ENCODE measurements at regions not wholly inside any gene's neighbourhood (a gene's known extent, or its start where the extent isn't known, plus 50 kb on each side); places are given as distances from the start of the nearest gene placed in this dataset.
"Not testable (repeated sequence)": the region's sequence is repeated elsewhere in the genome, so short reads cannot be mapped to it uniquely, and the experiment has no call there.

- Histone ChIP-seq H4K20me1 (ENCODE audit: control insufficient read depth, insufficient read depth, low read length, poor library complexity, severe bottlenecking) (no peaks in the 10 kb centered on the region), H2AFZ (ENCODE audit: insufficient read depth, low read depth, low read length, poor library complexity, severe bottlenecking) (no peak overlapping the region), H3K9ac (ENCODE audit: low read length) (no peak overlapping the region), H3K79me2 (ENCODE audit: control insufficient read depth, insufficient read depth, low read length) (no peaks in the 10 kb centered on the region), H3K36me3 (replicated peaks in 1 of 2; ENCODE audit: control extremely low read depth in 1 of 2, control insufficient read depth in 1 of 2, extremely low read depth in 1 of 2, insufficient read depth in 2 of 2, low read length in 1 of 2) (no peaks in the 10 kb centered on the region), H3K4me1 (ENCODE audit: control insufficient read depth in 2 of 2, insufficient read depth in 2 of 2, low read length in 2 of 2) (no peaks in the 10 kb centered on the region), H3K27me3 (replicated peaks in 1 of 4; ENCODE audit: control extremely low read depth in 1 of 4, control insufficient read depth in 3 of 4, insufficient read depth in 4 of 4, low read length in 3 of 4) (no peaks in the 10 kb centered on the region), H3K27ac (ENCODE audit: low read length in 2 of 2) (no peak overlapping the region), H3K4me2 (replicated peaks; ENCODE audit: low read depth, low read length, poor library complexity, severe bottlenecking) (no peak overlapping the region), H3K4me3 (ENCODE audit: control extremely low read depth in 1 of 5, extremely low read depth in 1 of 5, insufficient read depth in 1 of 5, low read depth in 2 of 5, low read length in 4 of 5) (no peak overlapping the region), H3K9me3 (ENCODE audit: control extremely low read depth in 1 of 3, control insufficient read depth in 2 of 3, insufficient read depth in 1 of 3, low read length in 2 of 3) (peaks cover 0 to 60% (median 0%) of the 10 kb centered on the region in 3 donors)
- peaks cover 10% of the 10 kb centered on the region for H3K9me3 Mint-ChIP-seq (ENCODE audit: insufficient read depth)
- 82% methylated on average over 25 of the region's 25 CpGs for WGBS (ENCODE audit: insufficient coverage)
- no peak for DNase-seq
- no peak overlapping the region for H3K27ac Mint-ChIP-seq
- intact Hi-C loops (cut with micrococcal nuclease) = no loop called here
- POLR2A ChIA-PET = no interaction called here
- TF ChIP-seq CTCF (IDR thresholded peaks at IDR 0.05) = no peak
- TF ChIP-seq EZH2 (IDR thresholded peaks at IDR 0.05; ENCODE audit: borderline replicate concordance, insufficient read depth, low read depth, low read length, poor library complexity, severe bottlenecking) = no peak
- no peaks in the 10 kb centered on the region for H3K27me3 Mint-ChIP-seq
- H3K4me1 Mint-ChIP-seq = no peaks in the 10 kb centered on the region
- ATAC-seq (ENCODE audit: low read depth) = no peak
- CTCF ChIA-PET = no interaction called here
- H3K4me3 Mint-ChIP-seq = no peak overlapping the region
These were observed 769.0 kb upstream of the ALG10B start for GRCh38 chr12:37547611-37548010.

GRCh38 chr12:37548266-37548805 is 768.2 kb upstream of the ALG10B start:
- Histone ChIP-seq H4K20me1 (ENCODE audit: control insufficient read depth, insufficient read depth, low read length, poor library complexity, severe bottlenecking) (no peaks in the 10 kb centered on the region), H3K9me3 (ENCODE audit: control extremely low read depth in 1 of 3, control insufficient read depth in 2 of 3, insufficient read depth in 1 of 3, low read length in 2 of 3) (peaks cover 0 to 52% (median 0%) of the 10 kb centered on the region in 3 donors), H3K79me2 (ENCODE audit: control insufficient read depth, insufficient read depth, low read length) (no peaks in the 10 kb centered on the region), H3K36me3 (replicated peaks in 1 of 2; ENCODE audit: control extremely low read depth in 1 of 2, control insufficient read depth in 1 of 2, extremely low read depth in 1 of 2, insufficient read depth in 2 of 2, low read length in 1 of 2) (no peaks in the 10 kb centered on the region), H3K4me3 (ENCODE audit: control extremely low read depth in 1 of 5, extremely low read depth in 1 of 5, insufficient read depth in 1 of 5, low read depth in 2 of 5, low read length in 4 of 5) (no peak overlapping the region), H3K4me2 (replicated peaks; ENCODE audit: low read depth, low read length, poor library complexity, severe bottlenecking) (no peak overlapping the region), H3K9ac (ENCODE audit: low read length) (no peak overlapping the region), H3K4me1 (ENCODE audit: control insufficient read depth in 2 of 2, insufficient read depth in 2 of 2, low read length in 2 of 2) (no peaks in the 10 kb centered on the region), H3K27ac (ENCODE audit: low read length in 2 of 2) (no peak overlapping the region), H2AFZ (ENCODE audit: insufficient read depth, low read depth, low read length, poor library complexity, severe bottlenecking) (no peak overlapping the region), H3K27me3 (replicated peaks in 1 of 4; ENCODE audit: control extremely low read depth in 1 of 4, control insufficient read depth in 3 of 4, insufficient read depth in 4 of 4, low read length in 3 of 4) (no peaks in the 10 kb centered on the region)
- no peaks in the 10 kb centered on the region for H3K27me3 Mint-ChIP-seq
- POLR2A ChIA-PET = no interaction called here
- no peaks in the 10 kb centered on the region for H3K4me1 Mint-ChIP-seq
- ATAC-seq (ENCODE audit: low read depth) = no peak
- CTCF ChIA-PET = no interaction called here
- intact Hi-C loops (cut with micrococcal nuclease) = no loop called here
- WGBS (ENCODE audit: insufficient coverage) = 91% methylated on average over 16 of the region's 25 CpGs
- TF ChIP-seq CTCF (IDR thresholded peaks at IDR 0.05) (no peak), EZH2 (IDR thresholded peaks at IDR 0.05; ENCODE audit: borderline replicate concordance, insufficient read depth, low read depth, low read length, poor library complexity, severe bottlenecking) (no peak)
- no peak overlapping the region for H3K27ac Mint-ChIP-seq
- DNase-seq = no peak
- H3K4me3 Mint-ChIP-seq = no peak overlapping the region
- peaks cover 14% of the 10 kb centered on the region for H3K9me3 Mint-ChIP-seq (ENCODE audit: insufficient read depth)

GRCh38 chr12:37556957-37557356 is 759.6 kb upstream of the ALG10B start:
- ATAC-seq (ENCODE audit: low read depth); H3K27me3 Mint-ChIP-seq; H3K4me2 ChIP-seq (replicated peaks; ENCODE audit: low read depth, low read length, poor library complexity, severe bottlenecking); H3K79me2 ChIP-seq (ENCODE audit: control insufficient read depth, insufficient read depth, low read length); H3K4me3 Mint-ChIP-seq; H4K20me1 ChIP-seq (ENCODE audit: control insufficient read depth, insufficient read depth, low read length, poor library complexity, severe bottlenecking); H3K9me3 Mint-ChIP-seq (ENCODE audit: insufficient read depth); CTCF ChIA-PET; H2AFZ ChIP-seq (ENCODE audit: insufficient read depth, low read depth, low read length, poor library complexity, severe bottlenecking); H3K27ac ChIP-seq (ENCODE audit: low read length in 2 of 2); H3K36me3 ChIP-seq (replicated peaks in 1 of 2; ENCODE audit: control extremely low read depth in 1 of 2, control insufficient read depth in 1 of 2, extremely low read depth in 1 of 2, insufficient read depth in 2 of 2, low read length in 1 of 2); H3K9ac ChIP-seq (ENCODE audit: low read length); POLR2A ChIA-PET; H3K27ac Mint-ChIP-seq; H3K4me3 ChIP-seq (ENCODE audit: control extremely low read depth in 1 of 5, extremely low read depth in 1 of 5, insufficient read depth in 1 of 5, low read depth in 2 of 5, low read length in 4 of 5); H3K4me1 Mint-ChIP-seq; H3K4me1 ChIP-seq (ENCODE audit: control insufficient read depth in 2 of 2, insufficient read depth in 2 of 2, low read length in 2 of 2); DNase-seq; H3K27me3 ChIP-seq (replicated peaks in 1 of 4; ENCODE audit: control extremely low read depth in 1 of 4, control insufficient read depth in 3 of 4, insufficient read depth in 4 of 4, low read length in 3 of 4); intact Hi-C loops (cut with micrococcal nuclease): not testable (repeated sequence)
- no CpG with 5 or more reads among the region's 4 CpGs for WGBS (ENCODE audit: insufficient coverage)
- H3K9me3 ChIP-seq (ENCODE audit: control extremely low read depth in 1 of 3, control insufficient read depth in 2 of 3, insufficient read depth in 1 of 3, low read length in 2 of 3) = peaks cover 0 to 17% (median 0%) of the 10 kb centered on the region in 3 donors

All from B cell (primary cell).